Fibroblast of lung (primary cell): ENCODE measurements at regions not wholly inside any gene's neighbourhood (a gene's known extent, or its start where the extent isn't known, plus 50 kb on each side); places are given as distances from the start of the nearest gene placed in this dataset.
A peak's percentile ranks its signal among the peaks of the same experiment; 100 is the strongest.
"Not testable (repeated sequence)": the region's sequence is repeated elsewhere in the genome, so short reads cannot be mapped to it uniquely, and the experiment has no call there.

Experiments used
- DNase-seq, 2 donors: peaks; one replicate each; pipeline versions ENCODE4 v3.0.0 to v3.0.0-alpha.2; 2010; ENCODE audit warnings: low read depth in 2 of 2
- H2AFZ ChIP-seq: 2 replicates; pipeline ENCODE4 v1.5.1; 2012; ENCODE audit warnings: low read length, control low read depth, inconsistent platforms
- H3K27ac ChIP-seq: 2 replicates; pipeline ENCODE4 v1.5.1; 2011; ENCODE audit warnings: low read length, control low read depth; ENCODE audit not compliant: insufficient read depth
- H3K27me3 ChIP-seq: 2 replicates; pipeline ENCODE4 v1.5.1; 2011; ENCODE audit warnings: mild to moderate bottlenecking, low read length; ENCODE audit not compliant: control insufficient read depth, insufficient read depth
- H3K36me3 ChIP-seq: 2 replicates; pipeline ENCODE4 v1.5.1; 2011; ENCODE audit warnings: low read length; ENCODE audit not compliant: control insufficient read depth, insufficient read depth
- H3K4me1 ChIP-seq: 2 replicates; pipeline ENCODE4 v1.5.1; 2011; ENCODE audit warnings: low read length; ENCODE audit not compliant: control insufficient read depth, insufficient read depth; ENCODE audit errors: extremely low read depth
- H3K4me2 ChIP-seq: 2 replicates; pipeline ENCODE4 v1.5.1; 2011; ENCODE audit warnings: low read length, control low read depth; ENCODE audit not compliant: insufficient read depth; ENCODE audit errors: extremely low read depth
- H3K4me3 ChIP-seq, 4 experiments: fragments of 200-600 bp in 1 of 4; sonication (generic) in 1 of 4; replicated peaks in 1 of 4; 2 replicates each; pipeline ENCODE4 v1.5.1; 2011 to 2016; ENCODE audit warnings: low read length in 4 of 4, low read depth in 3 of 4, mild to moderate bottlenecking in 3 of 4, control low read depth in 2 of 4, inconsistent platforms in 1 of 4, mixed read lengths in 1 of 4; ENCODE audit not compliant: insufficient read depth in 1 of 4; ENCODE audit errors: control extremely low read depth in 1 of 4
- H3K79me2 ChIP-seq: 2 replicates; pipeline ENCODE4 v1.5.1; 2012; ENCODE audit warnings: mild to moderate bottlenecking, low read length, inconsistent platforms; ENCODE audit not compliant: control insufficient read depth, insufficient read depth
- H3K9ac ChIP-seq: 2 replicates; pipeline ENCODE4 v1.5.1; 2011; ENCODE audit warnings: mild to moderate bottlenecking, low read length, control low read depth; ENCODE audit not compliant: insufficient read depth
- H3K9me3 ChIP-seq: 2 replicates; pipeline ENCODE4 v1.5.1; 2012; ENCODE audit warnings: low read depth, low read length; ENCODE audit not compliant: control insufficient read depth, insufficient read depth
- H4K20me1 ChIP-seq: 2 replicates; pipeline ENCODE4 v1.5.1; 2011; ENCODE audit warnings: low read length; ENCODE audit not compliant: control insufficient read depth, insufficient read depth; ENCODE audit errors: extremely low read depth
- CTCF ChIP-seq, 2 donors: IDR thresholded peaks in 1 of 2; conservative IDR thresholded peaks in 1 of 2; 1 replicate in 1 of 2; 2 replicates in 1 of 2; pipeline ENCODE4 v1.5.1; 2011 to 2012; ENCODE audit warnings: low read length in 2 of 2, control low read depth in 1 of 2, inconsistent platforms in 1 of 2, low read depth in 1 of 2, mild to moderate bottlenecking in 1 of 2
- EZH2 ChIP-seq: IDR thresholded peaks from 2 replicates; pipeline ENCODE4 v1.5.1; 2012; ENCODE audit warnings: low read length, control low read depth, mild to moderate bottlenecking; ENCODE audit errors: missing control alignments

DNA sequence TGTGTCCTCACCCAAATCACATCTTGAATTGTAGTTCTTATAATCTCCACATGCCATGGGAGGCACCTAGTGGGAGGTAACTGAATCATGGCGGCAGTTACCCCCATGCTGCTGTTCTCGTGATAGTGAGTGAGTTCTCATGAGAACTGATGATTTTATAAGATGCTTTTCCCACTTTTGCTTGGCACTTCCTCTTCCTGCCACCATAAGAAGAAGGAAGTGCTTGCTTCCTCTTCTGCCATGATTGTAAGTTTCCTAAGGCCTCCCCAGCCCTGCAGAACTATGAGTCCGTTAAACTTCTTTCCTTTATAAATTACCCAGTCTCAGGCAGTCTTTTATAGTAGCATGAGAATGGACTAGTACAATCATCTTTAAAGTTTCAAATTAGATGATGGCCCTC is 902.4 kb upstream of the PIK3C3 start:
- Histone ChIP-seq H3K9me3 (no peaks in the 10 kb centered on the region), H3K27me3 (no peaks in the 10 kb centered on the region), H2AFZ (no peak overlapping the region), H3K9ac (no peak overlapping the region), H3K4me1 (no peaks in the 10 kb centered on the region), H3K27ac (no peak overlapping the region), H3K36me3 (no peaks in the 10 kb centered on the region), H3K79me2 (no peaks in the 10 kb centered on the region), H3K4me2 (no peak overlapping the region), H4K20me1 (no peaks in the 10 kb centered on the region), H3K4me3 (no peak overlapping the region)
- no peak for DNase-seq
- no peak for TF ChIP-seq EZH2

DNA sequence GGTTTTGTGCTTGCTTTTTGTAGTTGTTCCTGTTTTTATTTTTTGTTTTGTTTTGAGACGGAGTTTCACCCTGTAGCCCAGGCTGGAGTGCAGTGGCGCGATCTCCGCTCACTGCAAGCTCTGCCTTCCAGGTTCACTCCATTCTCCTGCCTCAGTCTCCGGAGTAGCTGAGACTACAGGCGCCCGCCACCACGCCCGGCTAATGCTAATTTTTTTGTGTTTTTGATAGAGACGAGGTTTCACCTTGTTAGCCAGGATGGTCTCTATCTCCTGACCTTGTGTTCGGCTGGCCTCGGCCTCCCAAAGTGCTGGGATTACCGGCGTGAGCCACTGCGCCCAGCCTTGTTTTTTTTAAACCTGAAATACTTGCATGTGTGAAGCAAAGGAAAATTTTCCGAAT is 908.8 kb upstream of the PIK3C3 start:
- not testable (repeated sequence) for H4K20me1 ChIP-seq, H3K4me3 ChIP-seq, H3K27me3 ChIP-seq, H3K79me2 ChIP-seq, H2AFZ ChIP-seq, H3K9ac ChIP-seq, H3K4me1 ChIP-seq, DNase-seq, H3K9me3 ChIP-seq, H3K4me2 ChIP-seq, H3K27ac ChIP-seq, H3K36me3 ChIP-seq

DNA sequence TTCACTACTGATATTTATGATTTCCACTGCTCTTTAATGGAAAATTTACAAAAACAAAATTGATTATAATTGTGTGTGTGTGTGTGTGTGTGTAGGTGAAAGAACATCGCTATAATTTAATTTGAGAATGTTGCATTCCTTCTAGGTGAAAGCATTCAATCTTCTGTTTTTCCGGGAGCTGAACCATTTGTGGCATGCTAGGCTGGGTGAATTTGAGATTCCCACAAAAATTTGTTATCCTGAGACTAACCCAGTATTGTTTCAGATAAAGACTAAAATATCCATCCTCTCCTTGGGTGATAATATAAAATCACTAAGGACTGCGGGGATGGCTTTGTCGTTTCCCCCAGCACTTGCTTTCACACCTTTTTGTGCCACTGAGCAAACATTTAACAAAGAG is 911.2 kb upstream of the PIK3C3 start:
- no peaks in the 10 kb centered on the region for H3K36me3 ChIP-seq
- H3K79me2 ChIP-seq = no peaks in the 10 kb centered on the region
- H3K4me3 ChIP-seq = no peak overlapping the region
- DNase-seq = peak in 1 of 2 donors; percentile 66
- H3K4me2 ChIP-seq = no peak overlapping the region
- H3K27me3 ChIP-seq = no peaks in the 10 kb centered on the region
- no peak overlapping the region for H3K9ac ChIP-seq
- no peaks in the 10 kb centered on the region for H4K20me1 ChIP-seq
- no peak overlapping the region for H2AFZ ChIP-seq
- H3K9me3 ChIP-seq = no peaks in the 10 kb centered on the region
- TF ChIP-seq CTCF (conservative IDR thresholded peaks at IDR 0.05 in 1 of 2, IDR thresholded peaks at IDR 0.05 in 1 of 2; ENCODE audit: low read depth in 1 of 2, low read length in 2 of 2) (no peak), EZH2 (no peak)
- no peak overlapping the region for H3K27ac ChIP-seq
- no peaks in the 10 kb centered on the region for H3K4me1 ChIP-seq

DNA sequence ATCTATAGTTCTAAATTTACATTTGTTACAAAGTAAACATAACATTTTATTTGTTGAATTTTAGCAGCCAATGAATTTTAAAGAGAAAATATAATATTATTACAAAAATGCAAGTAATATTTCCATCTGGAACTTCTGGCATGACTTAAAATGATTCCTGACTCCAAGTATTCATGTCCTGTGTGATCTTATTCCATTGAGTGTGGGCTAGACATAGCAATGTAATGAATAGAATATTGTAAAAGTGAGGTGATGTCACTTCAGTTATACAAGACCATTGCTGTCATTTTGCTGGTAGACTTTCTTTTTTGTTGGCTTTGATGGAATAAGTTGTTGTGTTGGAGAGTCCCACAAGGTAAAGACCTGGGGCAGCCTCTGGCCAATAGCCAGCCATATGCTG is 912.2 kb upstream of the PIK3C3 start:
- H3K4me2 ChIP-seq = no peak overlapping the region
- H2AFZ ChIP-seq = no peak overlapping the region
- H3K27ac ChIP-seq = no peak overlapping the region
- no peaks in the 10 kb centered on the region for H3K79me2 ChIP-seq
- H3K4me3 ChIP-seq = no peak overlapping the region
- H4K20me1 ChIP-seq = no peaks in the 10 kb centered on the region
- H3K36me3 ChIP-seq = no peaks in the 10 kb centered on the region
- H3K9ac ChIP-seq = no peak overlapping the region
- peak in 1 of 2 donors; percentile 66 for DNase-seq
- TF ChIP-seq CTCF (conservative IDR thresholded peaks at IDR 0.05 in 1 of 2, IDR thresholded peaks at IDR 0.05 in 1 of 2; ENCODE audit: low read depth in 1 of 2, low read length in 2 of 2) = no peak
- no peak for TF ChIP-seq EZH2
- no peaks in the 10 kb centered on the region for H3K4me1 ChIP-seq
- no peaks in the 10 kb centered on the region for H3K27me3 ChIP-seq
- no peaks in the 10 kb centered on the region for H3K9me3 ChIP-seq
